ENCODE measurements at regions not wholly inside any gene's neighbourhood (a gene's known extent, or its start where the extent isn't known, plus 50 kb on each side); places are given as distances from the start of the nearest gene placed in this dataset.

- TF ChIP-seq CTCF (IDR thresholded peaks at IDR 0.05) (no peak), EZH2 (IDR thresholded peaks at IDR 0.05) (no peak), EZH2phosphoT487 (IDR thresholded peaks at IDR 0.05) (no peak)
These were observed 101.8 kb downstream of the FGF18 start for GRCh38 chr5:171521219-171521633.

Measured in neural progenitor cell (in vitro differentiated cells).